NCI-H774 (cell line): ENCODE measurements at regions not wholly inside any gene's neighbourhood (a gene's known extent, or its start where the extent isn't known, plus 50 kb on each side); places are given as distances from the start of the nearest gene placed in this dataset.

Experiments used
- DNase-seq: peaks from one replicate; lab custom pipeline; 2025; lab: John Stamatoyannopoulos, UW

DNA sequence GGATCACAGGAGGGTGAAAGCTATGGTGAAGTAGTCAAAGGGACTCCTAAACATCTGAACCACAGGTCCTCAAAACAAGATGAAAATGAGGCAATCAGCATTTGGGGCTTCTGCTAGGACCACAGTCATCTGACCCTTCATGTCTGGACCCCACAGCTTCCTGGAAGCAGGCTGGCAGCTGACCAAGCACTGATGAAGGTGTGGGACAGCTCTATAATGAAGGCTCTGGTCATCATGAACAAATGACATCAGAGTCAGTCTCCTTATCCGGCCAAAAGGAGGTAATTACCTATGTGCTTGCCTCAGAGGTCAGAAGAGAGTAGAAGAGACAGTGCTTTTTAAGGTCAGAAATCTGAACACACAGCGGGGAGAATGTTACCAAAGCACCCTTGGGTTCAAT lies 101.2 kb upstream of the GNAO1 start:
- no peak for DNase-seq

DNA sequence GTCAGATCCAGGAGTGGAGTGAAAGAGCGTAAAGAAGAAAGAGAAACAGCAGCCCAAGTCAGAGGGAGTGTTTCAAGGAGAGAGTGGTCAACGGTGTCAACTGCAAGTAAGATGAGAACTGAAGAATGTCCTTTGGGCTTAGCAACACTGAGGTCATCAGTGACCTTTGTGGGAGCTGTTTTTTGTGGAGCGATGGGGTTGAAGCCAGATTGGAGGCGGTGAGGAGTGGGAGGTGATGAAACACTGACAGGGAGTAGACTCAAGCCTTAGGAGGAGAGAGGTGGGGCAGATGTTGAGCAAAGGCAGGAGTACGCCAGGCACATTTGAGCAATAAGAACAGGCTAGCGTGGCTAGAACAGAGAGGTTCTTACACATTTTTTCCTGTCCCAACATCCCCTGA lies 103.7 kb upstream of the GNAO1 start:
- no peak for DNase-seq

DNA sequence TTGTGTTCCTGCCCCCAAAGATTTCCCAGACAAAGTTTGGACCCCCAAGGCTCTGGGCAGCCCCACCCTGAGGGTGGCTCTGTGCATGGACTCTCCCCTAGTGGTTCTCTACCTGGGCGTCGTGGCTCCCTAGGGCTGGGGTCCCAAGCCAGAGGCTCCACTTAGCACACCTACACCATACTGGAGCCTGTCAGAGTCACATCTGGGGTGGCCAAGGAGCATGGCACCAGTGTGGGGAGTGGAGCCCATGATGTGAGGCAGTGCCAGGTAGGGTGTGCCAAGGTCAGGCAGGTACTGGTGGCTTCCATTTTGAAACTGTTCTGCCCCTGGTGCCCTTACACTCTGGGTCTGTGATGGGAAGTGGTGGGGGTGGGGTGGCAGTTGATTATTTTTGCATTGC lies 109.9 kb upstream of the GNAO1 start:
- DNase-seq, result no peak

DNA sequence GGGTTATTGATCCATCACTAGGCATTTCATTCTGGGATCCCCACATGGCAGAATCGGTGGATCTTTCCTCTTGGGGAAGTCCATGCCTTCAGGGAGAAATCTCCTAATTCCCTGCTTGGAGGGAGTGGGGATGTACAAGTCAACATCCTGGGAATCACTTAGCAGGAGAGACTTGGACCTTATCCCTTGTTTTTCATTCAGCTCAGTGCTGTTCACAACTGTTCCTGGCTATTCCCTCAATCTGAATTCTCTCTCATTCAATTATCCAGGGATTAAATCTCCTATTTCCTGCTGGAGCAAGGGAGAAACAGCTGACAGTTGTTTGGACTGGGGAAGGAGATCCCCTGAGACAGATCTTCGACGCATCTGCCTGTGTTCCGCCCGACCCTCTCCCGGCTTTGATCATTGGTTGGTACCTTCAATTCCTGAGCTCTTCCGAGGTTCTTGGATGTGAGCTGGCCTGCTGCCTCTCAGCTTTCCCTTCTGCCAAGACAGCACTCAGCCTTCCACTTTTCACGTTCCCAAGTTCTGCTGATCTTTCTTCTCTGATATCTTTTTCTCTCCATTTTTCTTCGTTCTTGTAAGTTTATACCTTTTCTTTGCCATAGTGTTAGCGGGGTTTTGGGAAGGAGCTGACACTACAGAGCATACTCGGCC lies 115.4 kb upstream of the GNAO1 start:
- DNase-seq, result no peak

DNA sequence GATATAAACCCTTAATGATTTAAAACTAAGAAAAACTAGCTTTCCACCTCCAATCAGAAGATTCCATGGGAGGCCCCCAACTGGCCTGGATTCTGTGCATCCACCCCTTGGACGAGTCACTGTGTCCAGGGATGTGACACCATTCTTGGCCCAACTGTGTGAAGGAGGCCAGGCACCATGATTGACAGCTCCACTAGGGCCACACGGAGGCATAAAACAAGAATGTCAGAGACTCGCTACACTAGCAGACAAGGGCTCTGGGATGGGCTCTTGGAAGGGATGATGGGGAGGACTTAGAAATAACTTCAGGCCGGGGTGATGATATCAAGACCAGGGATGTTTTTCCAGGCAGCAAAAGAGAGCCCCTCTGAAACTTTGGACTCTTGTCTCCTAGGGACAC lies 117.8 kb upstream of the GNAO1 start:
- no peak for DNase-seq

DNA sequence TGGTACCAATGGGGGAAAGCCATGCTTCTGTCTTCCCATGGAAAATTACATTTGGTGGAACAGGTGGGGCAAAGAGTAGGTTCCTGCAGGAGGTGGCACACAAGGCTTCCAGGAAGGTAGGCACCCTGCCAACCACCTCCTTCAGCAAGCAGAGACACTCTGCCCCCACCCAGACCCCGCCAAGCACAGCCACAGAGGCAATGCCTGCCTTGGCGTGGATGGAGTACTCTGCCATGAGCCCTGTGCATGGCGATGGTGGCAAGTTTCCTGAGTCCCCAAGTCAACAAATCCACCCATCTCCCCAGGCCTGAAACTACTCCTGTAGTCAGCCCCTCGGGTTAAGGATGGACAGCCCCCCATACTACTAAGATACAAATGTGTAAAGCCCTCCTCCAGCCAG lies 119.2 kb upstream of the GNAO1 start:
- no peak for DNase-seq

DNA sequence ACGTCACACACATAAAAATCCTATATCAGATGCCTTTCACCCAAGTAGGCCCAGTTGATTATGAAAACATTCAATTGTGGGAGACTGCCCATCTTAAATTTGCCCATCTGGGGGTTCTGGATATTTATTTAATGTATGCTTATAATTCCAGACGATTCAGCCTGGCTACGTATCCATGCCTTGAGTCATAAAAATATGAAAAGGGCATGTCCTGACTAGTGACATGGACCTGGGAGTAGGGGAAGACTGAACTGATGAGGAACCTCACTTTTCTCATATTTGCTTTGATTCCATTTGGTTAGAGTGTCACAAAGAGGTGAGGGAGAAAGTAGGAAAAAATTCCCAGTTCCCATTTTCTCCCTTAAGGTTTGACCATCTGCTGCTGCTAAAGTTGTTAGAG lies 122.5 kb upstream of the GNAO1 start:
- no peak for DNase-seq

DNA sequence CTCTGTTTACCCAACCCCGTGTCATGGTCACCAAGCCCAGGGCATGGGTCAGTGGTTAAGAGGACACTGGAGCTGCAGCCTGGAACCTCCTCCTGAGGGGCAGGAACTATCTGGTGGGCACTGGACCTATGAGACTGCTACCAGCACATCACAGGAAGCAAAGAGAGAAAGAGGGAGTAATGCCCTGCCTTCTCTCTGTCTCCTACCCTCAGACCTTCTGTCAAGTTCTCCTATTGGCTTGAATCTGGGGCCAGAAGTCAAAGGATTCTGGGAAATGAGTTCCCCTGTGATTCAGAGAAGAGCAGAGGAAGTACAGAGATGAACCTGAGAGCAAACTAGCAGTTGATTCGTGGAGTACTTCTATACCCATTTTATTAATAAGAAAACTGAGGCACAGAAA lies 123.0 kb upstream of the GNAO1 start:
- no peak for DNase-seq

DNA sequence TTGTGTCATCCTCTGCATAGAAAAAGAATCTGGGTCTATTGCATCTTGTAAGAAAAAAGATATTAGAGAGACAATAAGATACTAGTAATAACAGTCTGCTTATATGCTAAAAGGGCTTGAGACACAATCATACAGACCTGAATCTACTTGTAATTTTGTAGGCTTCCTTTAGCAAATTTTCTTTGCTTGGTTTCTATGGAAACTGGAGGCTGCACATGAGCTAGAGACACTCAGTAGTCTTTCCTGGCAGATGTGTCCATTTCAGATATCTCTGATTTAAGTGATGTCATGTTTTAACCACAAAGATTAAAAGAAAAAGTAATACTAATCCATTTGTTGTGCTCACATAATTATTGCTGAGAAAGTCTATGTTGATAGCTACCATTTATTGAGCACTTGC lies 123.9 kb upstream of the GNAO1 start:
- DNase-seq, result no peak

DNA sequence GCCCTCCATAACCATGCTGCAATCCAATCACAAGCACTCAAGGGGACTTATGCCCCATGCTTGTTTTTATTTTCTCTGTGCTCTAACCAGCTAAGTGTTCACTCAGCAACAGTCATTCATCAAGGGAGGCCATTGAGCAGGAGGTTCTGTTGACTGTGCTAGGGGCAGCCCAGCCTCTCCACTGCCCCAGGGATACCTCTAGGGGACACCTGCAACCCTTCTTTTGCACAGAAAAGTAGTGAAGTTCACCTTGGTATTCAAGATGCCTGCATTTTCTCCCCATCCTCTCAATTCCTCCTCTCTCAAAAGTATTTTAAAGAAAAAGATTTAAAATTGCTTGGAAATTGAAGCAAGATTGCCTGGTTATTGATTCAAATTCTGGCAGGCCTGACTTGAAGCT lies 124.7 kb upstream of the GNAO1 start:
- DNase-seq, result no peak

DNA sequence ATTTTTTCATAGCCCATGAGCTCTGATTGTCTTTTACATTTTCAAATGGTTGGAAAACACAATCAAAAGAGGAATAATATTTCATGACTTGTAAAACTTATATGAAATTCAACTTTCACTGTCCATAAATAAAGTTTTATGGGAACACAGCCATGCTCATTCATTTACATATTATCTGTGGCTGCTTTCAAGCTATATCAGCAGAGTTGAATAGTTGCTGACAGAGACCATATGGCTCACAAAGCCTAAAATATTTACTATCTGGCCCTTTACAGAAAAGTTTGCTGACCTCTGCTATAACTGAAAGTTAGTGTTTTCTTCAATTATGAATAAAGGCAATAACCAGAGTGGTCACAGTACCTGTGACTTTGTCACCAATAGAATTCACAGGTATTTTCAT lies 128.2 kb upstream of the GNAO1 start:
- no peak for DNase-seq

DNA sequence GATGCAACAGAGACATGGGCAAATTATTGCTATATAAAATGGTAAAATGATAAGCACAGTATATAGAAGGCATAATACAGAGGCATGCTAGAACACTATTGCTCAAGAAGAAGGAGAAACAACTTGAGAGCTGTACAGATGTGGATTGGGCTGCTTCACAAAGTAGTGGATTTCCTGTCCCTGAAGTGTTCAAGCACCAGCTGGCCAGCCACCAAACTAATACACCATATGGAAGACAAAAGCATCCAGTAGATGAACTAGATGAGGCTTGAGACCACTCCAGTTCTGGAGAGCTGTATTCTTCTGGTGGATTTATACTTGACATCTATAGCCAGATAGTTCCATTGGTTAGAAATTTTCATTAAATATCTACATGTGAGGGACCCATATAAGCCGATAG lies 134.1 kb upstream of the GNAO1 start:
- no peak for DNase-seq

DNA sequence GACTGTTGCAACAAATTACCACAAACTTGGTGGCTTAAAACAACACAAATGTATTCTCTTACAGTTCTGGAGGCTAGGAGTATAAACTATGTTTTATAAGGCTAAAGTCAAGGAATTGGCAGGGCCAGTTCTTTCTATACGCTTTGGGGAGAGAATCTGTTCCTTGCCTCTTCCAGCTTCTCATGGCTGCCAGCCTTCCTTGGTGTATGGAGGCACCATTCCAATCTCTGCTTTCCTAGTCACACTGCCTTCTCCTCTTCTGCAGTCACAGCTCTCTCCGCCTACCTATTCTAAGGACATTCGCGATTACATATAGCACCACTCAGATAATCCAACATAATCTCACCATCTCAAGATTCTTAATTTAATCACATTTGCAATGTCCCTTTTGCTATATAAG lies 140.4 kb upstream of the GNAO1 start:
- no peak for DNase-seq

DNA sequence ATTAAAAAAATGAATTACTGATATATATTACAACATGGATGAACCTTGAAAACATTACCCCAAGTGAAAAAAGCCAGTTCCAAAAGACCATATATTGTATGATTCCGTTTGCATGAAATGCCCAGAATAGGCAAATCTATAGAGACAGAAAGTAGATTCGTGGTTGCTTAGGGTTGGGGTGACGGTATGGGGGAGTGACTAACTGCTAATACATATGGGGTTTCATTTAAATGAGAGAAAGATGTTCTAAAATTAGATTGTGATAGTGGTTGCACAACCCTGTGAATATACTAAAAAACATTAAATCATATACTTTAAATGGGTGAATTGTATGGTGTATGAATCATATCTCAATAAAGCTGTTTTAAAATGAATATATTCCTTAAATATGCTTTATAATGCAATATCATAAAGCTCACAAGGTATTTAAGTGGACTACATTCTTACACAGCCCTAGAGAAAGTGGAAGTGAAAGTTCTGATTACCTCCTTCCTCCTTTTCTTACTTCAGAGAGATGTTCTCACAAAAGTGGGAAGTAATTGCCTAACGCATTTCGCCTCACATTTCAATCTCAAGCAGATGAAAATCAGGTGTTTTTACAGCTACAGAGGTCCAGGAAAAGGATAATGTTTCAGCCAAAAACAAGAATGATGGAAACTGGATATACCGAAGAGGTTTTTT lies 142.7 kb upstream of the GNAO1 start:
- DNase-seq, result no peak

DNA sequence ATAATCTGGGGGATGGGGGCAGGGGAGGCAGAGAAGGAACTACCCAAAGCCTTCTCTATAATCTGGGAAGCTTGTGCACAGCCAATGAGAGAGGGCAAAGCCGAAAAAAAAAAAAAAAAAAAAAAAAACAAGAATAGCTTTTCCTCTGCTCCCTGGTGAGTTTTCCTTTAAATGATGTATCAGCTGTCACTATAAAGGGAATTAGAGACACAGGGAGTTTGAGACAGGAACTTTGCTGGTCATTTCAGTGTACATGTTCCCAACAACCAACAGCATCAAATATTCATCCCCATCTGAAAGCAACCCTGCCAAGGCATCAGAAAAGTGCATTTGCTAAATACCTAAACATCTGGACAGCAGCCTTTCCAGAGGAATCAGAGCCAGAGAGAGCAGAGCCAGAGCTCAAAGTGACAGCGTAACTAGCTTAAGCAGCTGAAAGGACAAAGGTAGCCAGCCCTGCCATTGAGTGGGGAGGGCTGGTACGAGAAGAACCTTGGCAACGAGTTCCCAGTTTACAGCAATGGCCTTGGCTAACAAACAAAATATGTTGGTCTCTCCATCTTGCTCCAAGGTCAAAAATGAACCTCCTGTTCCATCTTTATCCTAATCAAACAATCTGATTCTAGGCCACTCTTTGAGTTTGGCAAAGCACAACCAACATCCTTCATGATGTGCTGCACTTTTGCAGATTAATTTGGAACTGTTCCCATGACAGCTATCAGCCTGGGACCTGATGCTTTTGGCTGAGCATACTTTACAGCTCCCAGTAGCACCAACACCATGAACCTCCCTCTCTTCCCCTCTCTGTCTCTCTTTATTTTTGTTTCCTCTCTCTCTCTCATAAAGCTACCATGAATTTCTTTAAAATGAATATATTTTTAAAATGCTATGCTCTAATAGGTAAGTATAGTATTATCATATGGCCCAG lies 143.7 kb upstream of the GNAO1 start:
- DNase-seq, result no peak

DNA sequence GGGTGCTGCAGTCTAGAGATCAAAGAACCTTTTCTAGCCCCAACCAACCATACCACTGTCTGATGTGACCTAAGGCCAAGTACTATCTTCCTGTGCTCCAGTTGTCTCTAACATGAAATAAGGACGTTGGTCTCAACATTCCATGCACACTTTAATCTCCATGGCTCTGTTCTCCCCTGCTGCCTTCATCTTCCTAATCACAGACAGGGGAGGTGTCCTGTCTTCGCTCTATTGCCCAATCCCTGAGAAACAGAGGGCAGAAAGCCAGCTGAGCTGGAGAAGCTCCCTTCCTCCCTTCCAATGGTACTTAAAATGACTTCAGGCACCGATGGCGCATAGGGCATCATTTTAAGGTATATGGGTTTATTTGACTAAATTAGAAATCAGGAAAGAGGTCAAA lies 148.9 kb upstream of the GNAO1 start:
- DNase-seq, result no peak

DNA sequence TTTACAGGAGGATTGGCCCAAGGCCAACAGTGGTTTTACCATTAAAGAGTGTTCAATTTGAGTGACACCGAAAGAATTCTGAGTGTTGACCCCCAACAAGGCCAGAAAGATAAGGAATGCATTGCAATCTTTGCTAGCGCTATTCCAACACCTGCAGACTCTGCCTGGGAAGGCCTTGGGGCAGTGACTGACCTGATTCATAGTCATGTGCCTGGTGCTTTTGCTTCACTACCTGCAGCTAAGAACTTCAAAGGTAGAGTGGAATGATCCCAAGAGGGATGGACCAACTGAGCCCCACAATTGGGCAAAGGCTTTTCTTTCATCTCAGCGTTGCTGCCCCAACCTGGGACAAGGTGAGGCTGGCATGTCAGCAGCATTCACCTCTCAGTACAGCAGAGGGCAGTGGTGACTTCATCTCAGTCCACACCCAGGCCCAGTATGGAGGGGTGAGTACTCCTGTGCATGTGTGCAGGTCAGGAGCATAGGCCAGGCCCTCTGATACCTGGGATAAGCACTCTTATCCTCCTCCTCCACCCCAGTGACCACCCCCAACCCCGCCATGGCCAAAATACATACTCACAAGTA lies 149.6 kb upstream of the GNAO1 start:
- peak; percentile 64 for DNase-seq

DNA sequence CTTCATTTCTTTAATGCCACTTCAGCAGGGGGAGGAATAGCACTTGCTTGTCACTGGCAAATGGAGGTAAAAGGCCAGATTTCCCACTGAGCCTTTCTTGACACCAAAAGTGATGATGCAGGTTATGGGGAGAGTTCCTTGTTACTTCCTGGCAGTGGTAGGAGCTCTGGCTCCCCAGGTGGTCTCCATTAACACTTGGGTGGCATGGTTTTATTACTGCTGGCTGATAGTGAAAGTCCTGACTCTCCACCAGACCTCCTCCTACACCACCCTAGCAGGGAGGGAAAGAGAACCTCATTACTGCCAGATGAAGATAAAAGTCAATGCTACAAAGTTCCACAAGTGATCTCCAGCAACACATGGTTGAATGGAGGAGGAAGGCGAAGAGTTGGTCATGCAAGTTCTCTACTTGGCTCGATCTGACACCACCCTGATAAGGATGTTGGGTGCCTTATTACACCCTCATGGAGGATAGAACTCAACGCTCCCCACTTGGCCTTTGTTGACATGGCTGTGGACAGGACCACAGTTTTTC lies 152.7 kb upstream of the GNAO1 start:
- DNase-seq, result no peak

DNA sequence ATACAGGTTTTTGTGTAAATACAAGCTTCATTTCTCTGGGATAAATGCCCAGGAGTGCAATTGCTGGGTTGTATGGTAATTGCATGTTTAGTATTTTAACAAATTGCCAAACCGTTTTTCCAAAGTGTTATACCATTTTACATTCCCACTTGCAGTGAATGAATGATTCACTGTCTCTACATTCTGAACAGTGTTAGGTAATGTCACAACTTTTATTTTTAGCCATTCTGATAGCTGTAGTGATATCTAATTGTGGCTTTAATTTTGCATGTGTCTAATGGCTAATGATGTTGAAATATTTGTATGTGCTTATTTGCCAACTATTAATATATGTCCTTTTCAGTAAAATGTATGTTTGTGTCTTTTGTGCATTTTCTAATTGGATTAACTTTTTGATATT lies 156.9 kb upstream of the CES5A start:
- no peak for DNase-seq

DNA sequence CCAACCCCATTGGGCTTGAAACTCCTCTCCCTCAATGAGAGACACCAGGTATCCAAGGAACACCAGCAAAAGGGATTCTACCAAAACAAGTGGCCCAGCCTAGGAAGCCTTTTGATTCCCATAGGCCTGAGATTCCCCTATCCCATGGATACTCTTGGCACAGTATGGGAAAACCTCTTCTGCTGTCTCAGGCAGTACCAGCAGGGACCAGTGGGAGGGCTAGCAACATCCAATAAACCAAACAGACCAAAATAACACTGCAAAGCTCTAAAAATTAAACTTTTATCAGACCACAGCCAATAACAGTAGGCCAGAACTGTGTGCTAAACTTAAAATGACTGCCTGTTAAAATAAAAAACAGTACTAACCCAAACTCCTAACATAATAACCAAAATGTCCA lies 153.9 kb upstream of the CES5A start:
- DNase-seq, result no peak

DNA sequence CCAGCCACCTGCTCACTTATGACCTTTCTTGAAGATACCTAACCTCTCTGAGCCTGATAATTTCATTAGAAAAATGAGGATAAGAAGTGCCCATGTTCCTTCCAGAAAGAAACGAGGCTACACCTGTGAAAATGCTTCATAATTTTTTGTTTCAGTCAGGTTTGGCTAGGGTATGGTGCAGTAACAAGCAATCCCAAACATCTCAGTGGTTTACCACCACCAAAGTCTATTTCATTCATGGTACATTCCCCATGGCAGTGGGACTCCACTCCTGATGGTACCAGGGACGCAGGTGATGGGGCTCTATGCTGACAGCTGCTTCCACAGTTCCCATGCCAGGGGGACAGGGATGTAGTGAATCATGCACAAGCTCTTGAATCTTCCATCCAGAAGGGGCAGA lies 147.6 kb upstream of the CES5A start:
- DNase-seq, result no peak

DNA sequence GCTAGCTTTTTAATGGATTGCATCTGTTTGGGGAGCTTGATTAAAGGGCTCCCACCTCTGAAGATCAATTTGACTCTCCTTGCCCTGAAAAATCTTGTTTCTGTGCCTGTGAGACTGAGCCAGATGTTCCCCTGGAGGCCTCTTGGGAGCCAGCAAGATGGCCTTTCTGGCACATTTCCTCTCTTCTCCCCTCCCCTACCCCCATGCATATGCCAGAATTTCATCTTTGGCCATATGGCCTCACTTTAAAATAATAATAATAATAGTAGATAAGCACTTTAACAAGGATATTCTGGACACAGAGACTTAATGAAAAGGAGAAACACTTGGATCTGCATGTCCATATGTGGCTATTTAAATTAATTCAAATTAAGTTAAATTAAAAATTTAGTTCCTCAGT lies 144.1 kb upstream of the CES5A start:
- no peak for DNase-seq
